SKM-1 (cell line): ENCODE measurements at regions not wholly inside any gene's neighbourhood (a gene's known extent, or its start where the extent isn't known, plus 50 kb on each side); places are given as distances from the start of the nearest gene placed in this dataset.

ENCODE experiments used
- DNase-seq: peaks from one replicate; lab custom pipeline; 2025; ENCODE audit not compliant: unreplicated experiment; lab: John Stamatoyannopoulos, UW

GRCh38 chr1:104791030-104791429 lies 1041.3 kb downstream of the AMY1C start:
- no peak for DNase-seq

- no peak for DNase-seq
Observed at GRCh38 chr1:104794035-104794434, 1044.3 kb downstream of the AMY1C start.

GRCh38 chr1:104795931-104796330 lies 1046.2 kb downstream of the AMY1C start:
- no peak for DNase-seq

GRCh38 chr1:104797982-104798381 lies 1048.3 kb downstream of the AMY1C start:
- DNase-seq = no peak

GRCh38 chr1:104801344-104801743 lies 1051.6 kb downstream of the AMY1C start:
- DNase-seq = no peak

GRCh38 chr1:104804147-104804546 lies 1054.4 kb downstream of the AMY1C start:
- DNase-seq = no peak

- DNase-seq = no peak
Observed at GRCh38 chr1:104807590-104807989, 1057.9 kb downstream of the AMY1C start.

GRCh38 chr1:104825401-104825800 lies 1075.7 kb downstream of the AMY1C start:
- no peak for DNase-seq

GRCh38 chr1:104830534-104830933 lies 1080.8 kb downstream of the AMY1C start:
- DNase-seq = no peak

- DNase-seq = no peak
Observed at GRCh38 chr1:104852151-104852550, 1102.5 kb downstream of the AMY1C start.

- no peak for DNase-seq
Observed at GRCh38 chr1:104853276-104853675, 1103.6 kb downstream of the AMY1C start.

GRCh38 chr1:104854529-104854928 lies 1104.8 kb downstream of the AMY1C start:
- DNase-seq = no peak

- no peak for DNase-seq
Observed at GRCh38 chr1:104855550-104855949, 1105.9 kb downstream of the AMY1C start.

GRCh38 chr1:104856091-104856490 lies 1106.4 kb downstream of the AMY1C start:
- no peak for DNase-seq

- DNase-seq = no peak
Observed at GRCh38 chr1:104856518-104856917, 1106.8 kb downstream of the AMY1C start.

- no peak for DNase-seq
Observed at GRCh38 chr1:104868794-104869193, 1119.1 kb downstream of the AMY1C start.

GRCh38 chr1:104874044-104874443 lies 1124.3 kb downstream of the AMY1C start:
- no peak for DNase-seq

- DNase-seq = no peak
Observed at GRCh38 chr1:104878203-104878909, 1128.7 kb downstream of the AMY1C start.

GRCh38 chr1:104884939-104885338 lies 1135.2 kb downstream of the AMY1C start:
- DNase-seq = no peak

GRCh38 chr1:104905322-104905721 lies 1155.6 kb downstream of the AMY1C start:
- DNase-seq = no peak

- no peak for DNase-seq
Observed at GRCh38 chr1:104906141-104906540, 1156.4 kb downstream of the AMY1C start.

- no peak for DNase-seq
Observed at GRCh38 chr1:104919188-104919587, 1169.5 kb downstream of the AMY1C start.

- no peak for DNase-seq
Observed at GRCh38 chr1:104921525-104921924, 1171.8 kb downstream of the AMY1C start.
